GM19351 (cell line): ENCODE measurements at regions not wholly inside any gene's neighbourhood (a gene's known extent, or its start where the extent isn't known, plus 50 kb on each side); places are given as distances from the start of the nearest gene placed in this dataset.

Source experiments
- ATAC-seq: cut with Tn5 transposase; IDR thresholded peaks from one replicate; pipeline ENCODE4 v1.9.1; 2021; ENCODE audit warnings: mild to moderate bottlenecking, moderate library complexity; ENCODE audit not compliant: unreplicated experiment

DNA sequence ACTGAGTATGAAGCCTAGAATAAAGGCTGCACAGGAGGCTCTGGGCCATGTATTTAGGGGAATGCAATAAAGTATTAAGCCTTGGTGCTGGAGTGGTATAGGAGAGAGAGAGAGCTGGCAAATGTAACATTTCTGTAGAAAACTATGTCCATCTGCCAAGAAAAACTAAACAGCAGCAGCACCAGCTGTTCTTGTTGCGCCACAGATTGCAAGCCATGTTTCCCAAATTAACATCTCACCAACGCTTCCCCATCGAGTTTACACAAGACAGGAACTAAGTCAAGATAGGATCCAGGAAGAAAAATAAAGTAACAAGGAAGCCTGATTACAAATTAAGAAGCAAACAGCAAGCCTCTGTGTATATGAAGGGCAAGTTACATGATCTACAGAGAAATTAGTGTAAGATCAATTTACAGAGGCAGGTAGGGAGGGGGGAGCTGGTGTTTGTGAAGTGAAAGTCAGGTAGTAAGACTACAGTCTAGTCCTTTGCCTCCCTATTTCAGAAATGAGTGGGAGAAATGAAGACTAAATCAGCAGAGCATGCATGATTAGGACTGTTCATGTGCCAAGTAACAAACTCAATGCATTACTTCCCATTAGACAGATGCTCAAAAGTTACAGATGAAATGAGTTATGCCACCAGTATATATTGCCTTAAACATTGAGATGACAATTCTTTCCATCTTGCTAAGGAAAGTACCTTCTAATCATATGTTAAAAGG, 900.5 kb downstream of the EPHA3 start:
- ATAC-seq: no peak

- no peak for ATAC-seq
These were observed 902.9 kb downstream of the EPHA3 start for GRCh38 chr3:90010341-90010740.

- no peak for ATAC-seq
These were observed 903.7 kb downstream of the EPHA3 start for GRCh38 chr3:90011131-90011530.

DNA sequence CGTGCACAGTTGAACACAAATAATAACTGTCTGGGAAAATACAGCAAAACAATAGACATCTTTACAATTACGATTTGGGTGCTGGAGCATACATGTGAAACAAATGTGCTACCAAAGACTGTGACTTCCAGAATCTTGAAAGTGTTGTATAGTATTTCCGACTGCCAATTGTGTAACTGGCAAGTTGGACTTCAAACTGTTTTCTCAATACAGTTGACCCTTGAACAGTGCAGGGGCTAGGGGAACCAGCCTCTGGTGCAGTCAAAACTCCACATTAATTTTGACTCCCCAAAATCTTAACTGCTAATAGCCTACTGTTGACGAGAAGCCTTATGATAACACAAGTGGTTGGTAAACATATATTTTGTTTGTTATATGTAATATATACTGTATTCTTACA, 904.2 kb downstream of the EPHA3 start:
- ATAC-seq: no peak

DNA sequence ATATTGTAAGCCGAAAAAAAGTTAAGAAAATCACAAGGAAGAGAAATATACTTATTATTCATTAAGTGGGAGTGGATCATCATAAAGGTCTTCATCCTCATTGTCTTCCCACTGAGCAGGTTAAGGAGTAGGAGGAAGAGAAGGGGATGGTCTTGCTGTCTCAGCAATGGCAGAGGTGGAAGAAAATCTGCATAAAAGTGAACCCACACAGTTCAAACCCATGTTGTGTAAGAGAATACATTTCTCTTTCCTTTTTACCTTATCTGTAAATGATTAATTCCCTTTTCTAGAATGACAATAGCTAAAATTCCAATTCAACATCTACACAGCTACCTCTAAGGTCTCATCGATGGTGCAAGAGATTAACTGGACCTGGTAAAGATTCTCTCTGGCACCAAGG, 904.6 kb downstream of the EPHA3 start:
- no peak for ATAC-seq

DNA sequence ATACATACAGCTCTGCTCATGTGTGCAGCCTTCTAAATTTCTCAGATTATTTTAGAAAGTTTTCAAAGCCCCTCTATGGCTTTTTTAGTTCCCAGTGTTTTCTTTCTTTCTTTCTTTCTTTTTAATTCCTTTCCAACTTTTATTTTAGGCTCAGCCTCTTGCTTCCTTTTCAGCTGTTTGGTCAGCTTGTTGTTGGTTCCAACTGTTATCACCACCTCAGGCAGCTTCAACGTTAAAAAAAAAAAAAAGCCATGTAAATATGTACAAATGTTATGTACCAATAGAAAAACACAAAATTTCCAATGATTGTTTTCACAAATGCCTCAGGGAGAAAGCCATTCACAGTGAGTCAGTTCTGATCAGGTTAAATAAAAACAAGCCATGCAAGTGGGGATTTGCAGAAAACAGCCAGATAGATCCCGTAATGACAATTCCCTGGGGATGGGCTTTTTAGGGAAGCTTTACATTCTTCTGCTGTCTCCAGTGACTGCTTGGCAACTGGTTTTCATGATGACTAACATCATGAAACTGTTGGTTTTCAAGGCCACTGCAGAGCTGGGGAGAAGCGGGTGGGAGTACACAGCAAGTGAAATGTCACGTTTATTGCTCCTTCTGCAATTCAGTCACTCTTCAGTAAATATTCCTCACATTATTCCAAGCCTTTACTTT, 908.4 kb downstream of the EPHA3 start:
- ATAC-seq: no peak

- ATAC-seq: no peak
These were observed 909.1 kb downstream of the EPHA3 start for GRCh38 chr3:90016555-90016954.

GRCh38 chr3:90018779-90019178, 911.4 kb downstream of the EPHA3 start:
- no peak for ATAC-seq

GRCh38 chr3:90025019-90025418, 917.6 kb downstream of the EPHA3 start:
- no peak for ATAC-seq

DNA sequence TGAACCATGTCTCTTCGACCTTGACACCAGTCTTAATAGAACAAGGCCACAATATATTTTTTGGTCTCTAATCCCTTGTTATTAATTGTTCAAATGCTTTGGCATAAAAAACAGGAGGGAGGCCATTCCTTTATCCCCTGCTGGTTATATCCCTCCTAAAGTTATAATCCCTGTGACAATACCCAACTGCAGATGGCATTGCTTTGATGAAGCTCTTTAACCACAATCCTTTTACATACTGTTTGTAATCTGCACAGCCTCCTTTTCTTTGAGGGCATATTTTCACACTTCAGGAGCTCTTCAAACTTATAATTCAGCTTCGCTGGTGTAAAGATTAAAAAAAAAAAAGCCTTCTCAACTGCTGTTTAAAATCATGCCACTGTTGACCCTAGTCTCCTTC, 919.0 kb downstream of the EPHA3 start:
- no peak for ATAC-seq

- no peak for ATAC-seq
These were observed 923.7 kb downstream of the EPHA3 start for GRCh38 chr3:90031121-90031520.

- ATAC-seq: no peak
These were observed 925.7 kb downstream of the EPHA3 start for GRCh38 chr3:90032980-90033641.

- ATAC-seq: no peak
These were observed 926.6 kb downstream of the EPHA3 start for GRCh38 chr3:90034038-90034437.

- ATAC-seq: no peak
These were observed 928.2 kb downstream of the EPHA3 start for GRCh38 chr3:90035643-90036042.

GRCh38 chr3:90036939-90037469, 929.6 kb downstream of the EPHA3 start:
- no peak for ATAC-seq

DNA sequence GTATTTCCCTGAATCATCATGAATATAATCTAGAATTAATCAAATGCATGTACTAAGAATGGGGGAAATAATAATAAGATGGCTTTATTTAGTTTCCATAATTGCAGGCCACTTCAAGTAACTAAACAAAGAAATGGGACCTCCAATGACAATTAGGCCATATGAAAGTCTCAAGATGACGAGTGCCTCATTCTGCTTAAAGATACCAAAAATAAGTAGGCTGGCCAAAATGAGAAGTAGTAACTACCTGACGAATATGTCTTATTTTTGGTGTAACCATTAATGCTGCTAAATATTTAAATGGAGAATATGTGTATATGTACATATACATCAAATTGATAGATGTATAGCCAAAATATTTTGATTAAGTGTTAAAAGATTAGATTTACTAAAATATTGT, 932.6 kb downstream of the EPHA3 start:
- ATAC-seq: no peak

- ATAC-seq: no peak
These were observed 933.1 kb downstream of the EPHA3 start for GRCh38 chr3:90040554-90040953.

- ATAC-seq: no peak
These were observed 934.6 kb downstream of the EPHA3 start for GRCh38 chr3:90041995-90042394.

GRCh38 chr3:90043287-90043686, 935.9 kb downstream of the EPHA3 start:
- ATAC-seq: no peak

DNA sequence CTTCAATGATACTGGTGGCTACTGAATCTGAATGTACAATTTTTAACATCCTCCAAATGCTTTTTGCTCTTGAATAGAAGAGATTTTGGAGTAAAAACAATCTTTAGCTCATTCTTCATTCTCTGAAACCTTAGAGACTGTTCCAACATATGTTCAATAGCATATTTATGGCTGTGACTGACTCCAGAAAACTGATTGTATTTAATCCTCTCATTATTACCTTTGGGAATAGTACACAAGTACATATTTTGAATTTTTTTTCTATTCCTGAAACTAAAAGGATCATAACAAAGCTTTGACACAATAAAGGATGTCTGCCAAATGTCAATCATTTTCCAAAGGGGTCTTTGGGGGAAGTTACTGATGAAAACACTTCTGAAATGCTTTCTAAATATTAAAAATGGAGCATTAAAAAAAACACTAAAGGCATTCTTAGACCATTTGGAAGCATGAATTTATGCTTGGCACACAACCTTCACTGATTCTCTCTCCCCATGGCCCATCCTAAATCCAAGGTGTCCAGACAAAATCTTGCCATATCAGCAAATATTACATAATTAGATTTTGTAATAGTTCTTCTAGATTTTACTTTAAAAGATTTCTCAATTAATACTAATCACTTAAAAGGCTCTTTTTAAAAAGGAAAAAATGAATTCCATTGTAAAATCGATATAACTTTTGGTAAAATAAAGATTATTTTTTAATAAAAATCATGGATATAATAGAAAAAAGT, 936.8 kb downstream of the EPHA3 start:
- ATAC-seq: no peak

DNA sequence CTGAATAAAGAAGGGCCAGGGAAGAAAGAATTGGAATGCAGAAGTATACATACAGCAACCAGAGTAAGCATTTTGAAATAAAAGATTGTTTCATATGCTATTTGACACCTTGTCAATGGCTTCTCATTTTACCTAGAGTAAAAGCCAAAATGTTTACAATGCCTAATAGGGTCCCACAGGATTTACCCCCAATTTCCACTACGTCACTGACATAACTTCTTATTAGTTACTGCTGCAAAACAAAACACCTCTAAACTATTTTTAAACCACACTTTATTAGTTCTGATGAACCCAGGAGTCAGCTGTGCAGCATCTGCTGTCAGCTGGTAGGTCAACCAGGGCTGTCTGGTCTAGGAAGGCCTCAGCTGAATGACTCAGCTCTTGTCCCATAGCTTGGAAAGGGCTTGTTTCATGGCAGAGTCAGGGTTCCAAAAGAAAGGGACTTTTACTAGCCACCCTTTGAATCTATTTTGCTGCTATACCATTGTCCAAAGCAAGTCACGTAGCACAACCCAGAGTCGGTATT, 945.1 kb downstream of the EPHA3 start:
- ATAC-seq: no peak
